HL-60 (cell line): ENCODE measurements at regions not wholly inside any gene's neighbourhood (a gene's known extent, or its start where the extent isn't known, plus 50 kb on each side); places are given as distances from the start of the nearest gene placed in this dataset.

Experiments
- DNase-seq, 2 experiments: peaks; one replicate each; pipeline ENCODE4 v3.0.0-alpha.2; 2010 to 2020; ENCODE audit warnings: low read depth in 1 of 2, low spot score in 1 of 2
- H3K27ac ChIP-seq: fragments of 250-450 bp; sonication (Bioruptor Pico); replicated peaks from 2 replicates; pipeline ENCODE4 v1.5.1; 2020; ENCODE audit warnings: mild to moderate bottlenecking, moderate library complexity
- H3K27me3 ChIP-seq: fragments of 250-450 bp; sonication (Bioruptor Pico); 2 replicates; pipeline ENCODE4 v1.5.1; 2021; ENCODE audit warnings: mild to moderate bottlenecking, moderate library complexity; ENCODE audit not compliant: insufficient read depth, poor library complexity, severe bottlenecking
- H3K4me3 ChIP-seq: replicated peaks from 2 replicates; pipeline ENCODE4 v1.5.1; 2011; ENCODE audit warnings: mild to moderate bottlenecking, control low read depth, low read length; ENCODE audit not compliant: insufficient read depth
- GABPA ChIP-seq: IDR thresholded peaks from 2 replicates; pipeline ENCODE4 v1.6.1; 2012; ENCODE audit warnings: low read depth
- POLR2AphosphoS5 ChIP-seq: IDR thresholded peaks from 2 replicates; pipeline ENCODE4 v1.6.1; 2012; ENCODE audit warnings: low read depth
- REST ChIP-seq: IDR thresholded peaks from 2 replicates; pipeline ENCODE4 v1.6.1; 2012; ENCODE audit warnings: low read depth; ENCODE audit not compliant: insufficient replicate concordance
- SPI1 ChIP-seq: IDR thresholded peaks from 2 replicates; pipeline ENCODE4 v1.6.1; 2012; ENCODE audit warnings: low read depth, mild to moderate bottlenecking, borderline replicate concordance
- TF ChIP-seq, protein P1 (sequence below): IDR thresholded peaks from one replicate; pipeline ENCODE4 v1.5.1; 2011; ENCODE audit warnings: low read length, control low read depth, inconsistent platforms; ENCODE audit not compliant: insufficient read depth

GRCh38 chr20:54844346-54844745 is 369.0 kb downstream of the DOK5 start:
- H3K27me3 ChIP-seq: no peaks in the 10 kb centered on the region
- no peak overlapping the region for H3K27ac ChIP-seq

DNA sequence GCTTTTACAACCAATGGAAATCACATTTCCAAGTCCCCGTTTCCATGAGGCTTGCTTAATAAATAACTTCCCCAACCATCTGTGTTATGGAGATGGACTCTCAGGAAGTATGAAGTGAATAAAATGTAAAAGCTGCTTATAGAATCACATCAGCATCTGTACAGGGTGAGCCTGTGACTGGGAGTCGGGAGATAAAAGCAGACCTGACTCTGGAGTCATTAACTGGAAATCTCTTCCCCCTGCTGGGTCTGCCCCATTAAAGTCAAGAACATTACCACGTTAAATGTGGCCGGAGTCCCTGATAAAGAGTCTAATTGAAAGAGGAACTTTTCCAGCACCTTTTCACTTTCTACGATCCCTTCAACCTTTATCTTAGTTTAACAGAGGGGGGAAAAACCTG is 368.5 kb downstream of the DOK5 start:
- H3K27me3 ChIP-seq: no peaks in the 10 kb centered on the region
- no peak for DNase-seq
- TF ChIP-seq SPI1: no peak
- TF ChIP-seq, protein P1, sequence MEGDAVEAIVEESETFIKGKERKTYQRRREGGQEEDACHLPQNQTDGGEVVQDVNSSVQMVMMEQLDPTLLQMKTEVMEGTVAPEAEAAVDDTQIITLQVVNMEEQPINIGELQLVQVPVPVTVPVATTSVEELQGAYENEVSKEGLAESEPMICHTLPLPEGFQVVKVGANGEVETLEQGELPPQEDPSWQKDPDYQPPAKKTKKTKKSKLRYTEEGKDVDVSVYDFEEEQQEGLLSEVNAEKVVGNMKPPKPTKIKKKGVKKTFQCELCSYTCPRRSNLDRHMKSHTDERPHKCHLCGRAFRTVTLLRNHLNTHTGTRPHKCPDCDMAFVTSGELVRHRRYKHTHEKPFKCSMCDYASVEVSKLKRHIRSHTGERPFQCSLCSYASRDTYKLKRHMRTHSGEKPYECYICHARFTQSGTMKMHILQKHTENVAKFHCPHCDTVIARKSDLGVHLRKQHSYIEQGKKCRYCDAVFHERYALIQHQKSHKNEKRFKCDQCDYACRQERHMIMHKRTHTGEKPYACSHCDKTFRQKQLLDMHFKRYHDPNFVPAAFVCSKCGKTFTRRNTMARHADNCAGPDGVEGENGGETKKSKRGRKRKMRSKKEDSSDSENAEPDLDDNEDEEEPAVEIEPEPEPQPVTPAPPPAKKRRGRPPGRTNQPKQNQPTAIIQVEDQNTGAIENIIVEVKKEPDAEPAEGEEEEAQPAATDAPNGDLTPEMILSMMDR: no peak
- no peak for TF ChIP-seq GABPA
- H3K27ac ChIP-seq: no peak overlapping the region
- no peak overlapping the region for H3K4me3 ChIP-seq

More at GRCh38 chr20:54844346-54844745, 369.0 kb downstream of the DOK5 start:
- H3K4me3 ChIP-seq: no peak overlapping the region
- TF ChIP-seq, protein P1: no peak
- TF ChIP-seq POLR2AphosphoS5: no peak
- no peak for TF ChIP-seq REST
- no peak for TF ChIP-seq SPI1
- no peak for TF ChIP-seq GABPA
- DNase-seq: no peak

- Histone ChIP-seq H3K27ac (no peak overlapping the region), H3K4me3 (no peak overlapping the region), H3K27me3 (no peaks in the 10 kb centered on the region)
- TF ChIP-seq, protein P1: no peak
- TF ChIP-seq GABPA (no peak), REST (no peak), SPI1 (no peak), POLR2AphosphoS5 (no peak)
- DNase-seq: no peak
Measured at GRCh38 chr20:54843431-54843830, 368.0 kb downstream of the DOK5 start.

- no peaks in the 10 kb centered on the region for H3K27me3 ChIP-seq
- H3K27ac ChIP-seq: no peak overlapping the region
- TF ChIP-seq REST: no peak
- TF ChIP-seq, protein P1: no peak
- TF ChIP-seq SPI1: no peak
- TF ChIP-seq POLR2AphosphoS5: no peak
- TF ChIP-seq GABPA: no peak
- DNase-seq: no peak
- no peak overlapping the region for H3K4me3 ChIP-seq
Measured at GRCh38 chr20:54839224-54839623, 363.8 kb downstream of the DOK5 start.
